ENCODE measurements at regions not wholly inside any gene's neighbourhood (a gene's known extent, or its start where the extent isn't known, plus 50 kb on each side); places are given as distances from the start of the nearest gene placed in this dataset.

DNA sequence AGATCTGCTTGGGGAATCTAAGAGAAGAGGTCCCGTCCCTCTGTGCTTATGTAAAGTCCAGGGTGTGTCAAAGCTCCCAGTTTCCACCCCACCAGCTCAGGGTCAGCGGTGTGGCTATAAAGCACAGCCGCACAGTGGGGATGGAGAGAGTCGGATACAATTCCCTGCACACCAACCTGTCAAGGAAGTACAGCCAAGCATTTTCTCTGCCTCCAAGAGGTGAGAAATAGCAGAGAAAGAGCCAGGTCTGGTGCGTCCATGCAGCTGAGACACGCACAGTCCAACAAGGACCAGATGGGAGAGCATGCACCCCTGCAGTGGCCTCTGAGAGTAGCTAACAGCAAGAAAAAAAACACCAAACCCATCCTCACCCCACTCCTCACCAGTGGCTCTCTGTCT is 61.3 kb upstream of the WAC start:
- H3K9me3 ChIP-seq (ENCODE audit: control insufficient read depth, insufficient read depth, low read depth, low read length) = no peaks in the 10 kb centered on the region
- no peaks in the 10 kb centered on the region for H3K4me1 ChIP-seq (ENCODE audit: control insufficient read depth, insufficient read depth, low read length)
- BruUV-seq (replicated peaks) = no TSS peak
- intact Hi-C loops (cut with micrococcal nuclease; ENCODE audit: unreplicated experiment) (no loop called here), in situ Hi-C loops (cut with HindIII; ENCODE audit: low pct_unique_long_range_greater_than_20kb, low sequenced_read_pairs) (no loop called here)
- no peaks in the 10 kb centered on the region for H3K36me3 ChIP-seq (ENCODE audit: control insufficient read depth, insufficient read depth, low read length)
- DNase-seq (ENCODE audit: low read depth, low spot score) (no peak), ATAC-seq (no peak)
- ChIA-PET POLR2A (no interaction called here), CTCF (no interaction called here)
- no peak overlapping the region for H3K27ac ChIP-seq (ENCODE audit: low read length)
- H3K4me3 ChIP-seq (ENCODE audit: low read depth in 2 of 2, low read length in 2 of 2) = no peak overlapping the region
- no peak for TF ChIP-seq TCF7L2 (IDR thresholded peaks at IDR 0.05; ENCODE audit: low read depth, low read length)
- TF ChIP-seq SIN3A (IDR thresholded peaks at IDR 0.05; ENCODE audit: borderline replicate concordance, insufficient read depth, low read depth, low read length) = no peak
- TF ChIP-seq, protein P1, sequence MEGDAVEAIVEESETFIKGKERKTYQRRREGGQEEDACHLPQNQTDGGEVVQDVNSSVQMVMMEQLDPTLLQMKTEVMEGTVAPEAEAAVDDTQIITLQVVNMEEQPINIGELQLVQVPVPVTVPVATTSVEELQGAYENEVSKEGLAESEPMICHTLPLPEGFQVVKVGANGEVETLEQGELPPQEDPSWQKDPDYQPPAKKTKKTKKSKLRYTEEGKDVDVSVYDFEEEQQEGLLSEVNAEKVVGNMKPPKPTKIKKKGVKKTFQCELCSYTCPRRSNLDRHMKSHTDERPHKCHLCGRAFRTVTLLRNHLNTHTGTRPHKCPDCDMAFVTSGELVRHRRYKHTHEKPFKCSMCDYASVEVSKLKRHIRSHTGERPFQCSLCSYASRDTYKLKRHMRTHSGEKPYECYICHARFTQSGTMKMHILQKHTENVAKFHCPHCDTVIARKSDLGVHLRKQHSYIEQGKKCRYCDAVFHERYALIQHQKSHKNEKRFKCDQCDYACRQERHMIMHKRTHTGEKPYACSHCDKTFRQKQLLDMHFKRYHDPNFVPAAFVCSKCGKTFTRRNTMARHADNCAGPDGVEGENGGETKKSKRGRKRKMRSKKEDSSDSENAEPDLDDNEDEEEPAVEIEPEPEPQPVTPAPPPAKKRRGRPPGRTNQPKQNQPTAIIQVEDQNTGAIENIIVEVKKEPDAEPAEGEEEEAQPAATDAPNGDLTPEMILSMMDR (IDR thresholded peaks at IDR 0.05) = no peak
- TF ChIP-seq, protein P2, sequence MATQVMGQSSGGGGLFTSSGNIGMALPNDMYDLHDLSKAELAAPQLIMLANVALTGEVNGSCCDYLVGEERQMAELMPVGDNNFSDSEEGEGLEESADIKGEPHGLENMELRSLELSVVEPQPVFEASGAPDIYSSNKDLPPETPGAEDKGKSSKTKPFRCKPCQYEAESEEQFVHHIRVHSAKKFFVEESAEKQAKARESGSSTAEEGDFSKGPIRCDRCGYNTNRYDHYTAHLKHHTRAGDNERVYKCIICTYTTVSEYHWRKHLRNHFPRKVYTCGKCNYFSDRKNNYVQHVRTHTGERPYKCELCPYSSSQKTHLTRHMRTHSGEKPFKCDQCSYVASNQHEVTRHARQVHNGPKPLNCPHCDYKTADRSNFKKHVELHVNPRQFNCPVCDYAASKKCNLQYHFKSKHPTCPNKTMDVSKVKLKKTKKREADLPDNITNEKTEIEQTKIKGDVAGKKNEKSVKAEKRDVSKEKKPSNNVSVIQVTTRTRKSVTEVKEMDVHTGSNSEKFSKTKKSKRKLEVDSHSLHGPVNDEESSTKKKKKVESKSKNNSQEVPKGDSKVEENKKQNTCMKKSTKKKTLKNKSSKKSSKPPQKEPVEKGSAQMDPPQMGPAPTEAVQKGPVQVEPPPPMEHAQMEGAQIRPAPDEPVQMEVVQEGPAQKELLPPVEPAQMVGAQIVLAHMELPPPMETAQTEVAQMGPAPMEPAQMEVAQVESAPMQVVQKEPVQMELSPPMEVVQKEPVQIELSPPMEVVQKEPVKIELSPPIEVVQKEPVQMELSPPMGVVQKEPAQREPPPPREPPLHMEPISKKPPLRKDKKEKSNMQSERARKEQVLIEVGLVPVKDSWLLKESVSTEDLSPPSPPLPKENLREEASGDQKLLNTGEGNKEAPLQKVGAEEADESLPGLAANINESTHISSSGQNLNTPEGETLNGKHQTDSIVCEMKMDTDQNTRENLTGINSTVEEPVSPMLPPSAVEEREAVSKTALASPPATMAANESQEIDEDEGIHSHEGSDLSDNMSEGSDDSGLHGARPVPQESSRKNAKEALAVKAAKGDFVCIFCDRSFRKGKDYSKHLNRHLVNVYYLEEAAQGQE (IDR thresholded peaks at IDR 0.05; ENCODE audit: insufficient read depth in 1 of 2, low read depth in 2 of 2, low read length in 1 of 2) = no peak
- TF ChIP-seq POLR2AphosphoS5 (IDR thresholded peaks at IDR 0.05; ENCODE audit: low read depth, low read length) = no peak
- no peaks in the 10 kb centered on the region for H3K27me3 ChIP-seq (ENCODE audit: control insufficient read depth, insufficient read depth, low read length)

DNA sequence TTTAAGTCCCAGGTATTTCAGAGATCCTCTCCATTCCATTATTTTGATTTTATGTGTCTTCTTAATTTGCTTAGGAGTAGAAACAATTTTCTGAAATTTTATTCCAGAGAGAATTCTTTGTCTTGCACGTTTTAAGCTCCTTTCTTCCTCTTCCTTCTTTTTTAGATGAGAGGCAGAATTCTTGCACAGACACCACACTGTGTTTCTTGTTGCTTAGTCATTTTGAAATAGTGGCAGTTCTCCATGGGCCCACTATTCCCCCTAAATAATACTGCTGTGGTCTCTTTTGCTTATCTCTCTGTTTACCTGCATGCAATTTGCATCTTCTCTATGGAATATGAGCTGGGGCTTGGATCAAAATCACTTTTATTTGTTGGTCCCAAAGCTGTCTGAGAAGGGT is 54.3 kb upstream of the WAC start:
- no TSS peak for BruUV-seq (replicated peaks)
- no peak for DNase-seq (ENCODE audit: low read depth, low spot score)
- no peaks in the 10 kb centered on the region for H3K9me3 ChIP-seq (ENCODE audit: control insufficient read depth, insufficient read depth, low read depth, low read length)
- H3K27ac ChIP-seq (ENCODE audit: low read length) = no peak overlapping the region
- ChIA-PET CTCF (no interaction called here), POLR2A (no interaction called here)
- in situ Hi-C loops (cut with HindIII; ENCODE audit: low pct_unique_long_range_greater_than_20kb, low sequenced_read_pairs) (no loop called here), intact Hi-C loops (cut with micrococcal nuclease; ENCODE audit: unreplicated experiment) (no loop called here)
- H3K36me3 ChIP-seq (ENCODE audit: control insufficient read depth, insufficient read depth, low read length) = no peaks in the 10 kb centered on the region
- H3K4me3 ChIP-seq (ENCODE audit: low read depth in 2 of 2, low read length in 2 of 2) = no peak overlapping the region
- ATAC-seq = no peak
- no peaks in the 10 kb centered on the region for H3K27me3 ChIP-seq (ENCODE audit: control insufficient read depth, insufficient read depth, low read length)
- H3K4me1 ChIP-seq (ENCODE audit: control insufficient read depth, insufficient read depth, low read length) = no peaks in the 10 kb centered on the region
- TF ChIP-seq, protein P1 (IDR thresholded peaks at IDR 0.05) = no peak
- TF ChIP-seq TCF7L2 (IDR thresholded peaks at IDR 0.05; ENCODE audit: low read depth, low read length) (no peak), SIN3A (IDR thresholded peaks at IDR 0.05; ENCODE audit: borderline replicate concordance, insufficient read depth, low read depth, low read length) (no peak)
- TF ChIP-seq, protein P2 (IDR thresholded peaks at IDR 0.05; ENCODE audit: insufficient read depth in 1 of 2, low read depth in 2 of 2, low read length in 1 of 2) = no peak

All from Panc1 (cell line).